A549 (cell line): ENCODE measurements at regions not wholly inside any gene's neighbourhood (a gene's known extent, or its start where the extent isn't known, plus 50 kb on each side); places are given as distances from the start of the nearest gene placed in this dataset.
"Not testable (repeated sequence)": the region's sequence is repeated elsewhere in the genome, so short reads cannot be mapped to it uniquely, and the experiment has no call there.

Source experiments
- ATAC-seq, 2 experiments: fragments of 200-7000 bp in 1 of 2; fragments of >200 bp in 1 of 2; cut with Nextera tagmentation in 1 of 2; cut with Tn5 transposase in 1 of 2; 3 replicates each; pipeline versions ENCODE4 v1.8.0 to v1.9.1; 2018 to 2020; ENCODE audit warnings: mild to moderate bottlenecking in 1 of 2, moderate library complexity in 1 of 2
- CTCF ChIA-PET: fragments of 300-600 bp; sonication (Branson Sonifier 250); formaldehyde crosslinking; extraction: SDS; loops from one replicate; lab custom pipeline; 2021; ENCODE audit warnings: antibody characterized with exemption, inconsistent platforms; lab: Yijun Ruan, JAX
- POLR2A ChIA-PET: fragments of 350-600 bp; formaldehyde crosslinking; extraction: SDS; loops from one replicate; lab custom pipeline; 2021; ENCODE audit warnings: antibody characterized with exemption, inconsistent platforms; lab: Yijun Ruan, JAX
- DNase-seq, 2 experiments: peaks; one replicate each; pipeline versions ENCODE4 v3.0.0 to v3.0.0-alpha.2; 2011 to 2016; ENCODE audit warnings: low read depth in 1 of 2, low spot score in 1 of 2
- FAIRE-seq: peaks from 2 replicates; lab custom pipeline; 2011; peaks lifted over from hg19 to GRCh38; lab: Jason Lieb, UNC
- H3K27ac ChIP-seq, 2 experiments: fragments of >200 bp; sonication (Bioruptor Twin); formaldehyde crosslinking; 3 replicates each; pipeline ENCODE4 v1.5.1; 2016 to 2017
- H3K4me1 ChIP-seq: fragments of >200 bp; sonication (Bioruptor Twin); formaldehyde crosslinking; 3 replicates; pipeline ENCODE4 v1.6.1; 2016
- H3K4me2 ChIP-seq: fragments of >200 bp; sonication (Bioruptor Twin); formaldehyde crosslinking; 3 replicates; pipeline ENCODE4 v1.6.1; 2016
- H3K4me3 ChIP-seq: fragments of >200 bp; sonication (Bioruptor Twin); formaldehyde crosslinking; 3 replicates; pipeline ENCODE4 v1.5.1; 2016
- H3K9me3 ChIP-seq: fragments of >200 bp; sonication (Bioruptor Twin); formaldehyde crosslinking; 3 replicates; pipeline ENCODE4 v1.6.1; 2016
- BHLHE40 ChIP-seq: IDR thresholded peaks from 2 replicates; pipeline ENCODE4 v1.6.1; 2012; ENCODE audit warnings: low read depth, low read length, inconsistent platforms
- CBX8 ChIP-seq: fragments of 200-600 bp; sonication (generic); IDR thresholded peaks from 2 replicates; pipeline ENCODE4 v1.6.1; 2016
- EP300 ChIP-seq, 2 experiments: fragments of >200 bp; sonication (Bioruptor Twin); formaldehyde crosslinking; IDR thresholded peaks; 2 replicates in 1 of 2; 3 replicates in 1 of 2; pipeline ENCODE4 v1.6.1; 2016 to 2017
- ESRRA ChIP-seq: fragments of 150-350 bp; IDR thresholded peaks from 2 replicates; pipeline ENCODE4 v1.6.1; 2014; ENCODE audit warnings: mild to moderate bottlenecking, low read length, borderline replicate concordance
- FOSB ChIP-seq: fragments of 250-450 bp; sonication (Bioruptor Pico); IDR thresholded peaks from 2 replicates; pipeline ENCODE4 v1.5.0; 2020; ENCODE audit warnings: mild to moderate bottlenecking, moderate library complexity
- FOXS1 ChIP-seq: fragments of 250-450 bp; sonication (Bioruptor Pico); IDR thresholded peaks from 2 replicates; pipeline ENCODE4 v1.5.0; 2020; ENCODE audit warnings: mild to moderate bottlenecking, moderate library complexity
- HDAC2 ChIP-seq: fragments of 200-600 bp; sonication (generic); IDR thresholded peaks from 2 replicates; pipeline ENCODE4 v1.6.1; 2016
- HOXA7 ChIP-seq: fragments of 250-450 bp; sonication (Bioruptor Pico); IDR thresholded peaks from 2 replicates; pipeline ENCODE4 v1.5.0; 2020; ENCODE audit warnings: mild to moderate bottlenecking, moderate library complexity
- JUN ChIP-seq, 2 experiments: fragments of >200 bp; sonication (Bioruptor Twin); formaldehyde crosslinking; IDR thresholded peaks; 2 replicates in 1 of 2; 3 replicates in 1 of 2; pipeline ENCODE4 v1.6.1; 2016 to 2017
- KDM1A ChIP-seq: fragments of 200-600 bp; sonication (generic); IDR thresholded peaks from 2 replicates; pipeline ENCODE4 v1.6.1; 2016; ENCODE audit warnings: low read depth, mild to moderate bottlenecking
- KDM5A ChIP-seq: fragments of 200-600 bp; sonication (generic); IDR thresholded peaks from 2 replicates; pipeline ENCODE4 v1.6.1; 2016; ENCODE audit warnings: antibody characterized with exemption, mild to moderate bottlenecking
- MAFK ChIP-seq: fragments of 450-650 bp; IDR thresholded peaks from 2 replicates; pipeline ENCODE4 v1.6.1; 2014; ENCODE audit not compliant: partially characterized antibody
- MAZ ChIP-seq: fragments of 150-350 bp; IDR thresholded peaks from 2 replicates; pipeline ENCODE4 v1.6.1; 2014; ENCODE audit warnings: antibody characterized with exemption, low read depth, low read length, borderline replicate concordance
- NPAS2 ChIP-seq: fragments of 250-450 bp; sonication (Bioruptor Pico); IDR thresholded peaks from 2 replicates; pipeline ENCODE4 v1.8.0; 2022; ENCODE audit warnings: mild to moderate bottlenecking, moderate library complexity, borderline replicate concordance
- NR3C1 ChIP-seq: fragments of >200 bp; sonication (Bioruptor Twin); formaldehyde crosslinking; IDR thresholded peaks from 3 replicates; pipeline ENCODE4 v1.6.1; 2017
- POLR2A ChIP-seq: IDR thresholded peaks from 2 replicates; pipeline ENCODE4 v1.6.1; 2012; ENCODE audit warnings: mild to moderate bottlenecking, low read length
- POLR2AphosphoS2 ChIP-seq: conservative IDR thresholded peaks from 2 replicates; pipeline ENCODE4 v1.6.1; 2012; ENCODE audit warnings: low read length, improper control_type of control experiment, inconsistent platforms
- SMC3 ChIP-seq: fragments of >200 bp; sonication (Bioruptor Twin); formaldehyde crosslinking; IDR thresholded peaks from 3 replicates; pipeline ENCODE4 v1.6.1; 2018; ENCODE audit warnings: inconsistent platforms
- TFCP2L1 ChIP-seq: fragments of 250-450 bp; sonication (Bioruptor Pico); IDR thresholded peaks from 2 replicates; pipeline ENCODE4 v1.5.0; 2021; ENCODE audit warnings: mild to moderate bottlenecking
- ZC3H11A ChIP-seq: fragments of 450-650 bp; IDR thresholded peaks from 2 replicates; pipeline ENCODE4 v1.6.1; 2014; ENCODE audit warnings: antibody characterized with exemption, mild to moderate bottlenecking
- WGBS: methylation state at CpG from one replicate; pipeline ENCODE4 v1.1.6; 2017; ENCODE audit errors: missing lambda C conversion rate; 5-methylcytosine and 5-hydroxymethylcytosine counted together
- TF ChIP-seq, protein P1 (sequence below): fragments of >200 bp; sonication (Bioruptor Twin); formaldehyde crosslinking; IDR thresholded peaks from 3 replicates; pipeline ENCODE4 v1.6.1; 2016
- TF ChIP-seq, protein P2 (sequence below): IDR thresholded peaks from 2 replicates; pipeline ENCODE4 v1.6.1; 2012
- TF ChIP-seq, protein P3 (sequence below): fragments of >200 bp; sonication (Bioruptor Twin); formaldehyde crosslinking; IDR thresholded peaks from 3 replicates; pipeline ENCODE4 v1.5.1; 2016
- TF ChIP-seq, protein P4 (sequence below): fragments of >200 bp; sonication (Bioruptor Twin); formaldehyde crosslinking; IDR thresholded peaks from 2 replicates; pipeline ENCODE4 v1.6.1; 2016
- TF ChIP-seq, protein P5 (sequence below): fragments of 200-600 bp; sonication (generic); IDR thresholded peaks from 2 replicates; pipeline ENCODE4 v1.6.1; 2016; ENCODE audit warnings: antibody characterized with exemption, mild to moderate bottlenecking, moderate library complexity

GRCh38 chr5:158586054-158586453 is 513.7 kb downstream of the EBF1 start:
- DNase-seq: no peak
- no peak for FAIRE-seq
- TF ChIP-seq, protein P1, sequence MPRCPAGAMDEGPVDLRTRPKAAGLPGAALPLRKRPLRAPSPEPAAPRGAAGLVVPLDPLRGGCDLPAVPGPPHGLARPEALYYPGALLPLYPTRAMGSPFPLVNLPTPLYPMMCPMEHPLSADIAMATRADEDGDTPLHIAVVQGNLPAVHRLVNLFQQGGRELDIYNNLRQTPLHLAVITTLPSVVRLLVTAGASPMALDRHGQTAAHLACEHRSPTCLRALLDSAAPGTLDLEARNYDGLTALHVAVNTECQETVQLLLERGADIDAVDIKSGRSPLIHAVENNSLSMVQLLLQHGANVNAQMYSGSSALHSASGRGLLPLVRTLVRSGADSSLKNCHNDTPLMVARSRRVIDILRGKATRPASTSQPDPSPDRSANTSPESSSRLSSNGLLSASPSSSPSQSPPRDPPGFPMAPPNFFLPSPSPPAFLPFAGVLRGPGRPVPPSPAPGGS: no peak
- TF ChIP-seq, protein P2, sequence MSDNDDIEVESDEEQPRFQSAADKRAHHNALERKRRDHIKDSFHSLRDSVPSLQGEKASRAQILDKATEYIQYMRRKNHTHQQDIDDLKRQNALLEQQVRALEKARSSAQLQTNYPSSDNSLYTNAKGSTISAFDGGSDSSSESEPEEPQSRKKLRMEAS: no peak
- TF ChIP-seq ZC3H11A (no peak), POLR2A (no peak), JUN (IDR thresholded peaks at IDR 0.05) (no peak), MAFK (no peak), EP300 (IDR thresholded peaks at IDR 0.05) (no peak), TFCP2L1 (no peak), CBX8 (no peak), HOXA7 (no peak), NPAS2 (no peak), KDM5A (no peak), SMC3 (no peak), POLR2AphosphoS2 (no peak), ESRRA (no peak)
- TF ChIP-seq, protein P3, sequence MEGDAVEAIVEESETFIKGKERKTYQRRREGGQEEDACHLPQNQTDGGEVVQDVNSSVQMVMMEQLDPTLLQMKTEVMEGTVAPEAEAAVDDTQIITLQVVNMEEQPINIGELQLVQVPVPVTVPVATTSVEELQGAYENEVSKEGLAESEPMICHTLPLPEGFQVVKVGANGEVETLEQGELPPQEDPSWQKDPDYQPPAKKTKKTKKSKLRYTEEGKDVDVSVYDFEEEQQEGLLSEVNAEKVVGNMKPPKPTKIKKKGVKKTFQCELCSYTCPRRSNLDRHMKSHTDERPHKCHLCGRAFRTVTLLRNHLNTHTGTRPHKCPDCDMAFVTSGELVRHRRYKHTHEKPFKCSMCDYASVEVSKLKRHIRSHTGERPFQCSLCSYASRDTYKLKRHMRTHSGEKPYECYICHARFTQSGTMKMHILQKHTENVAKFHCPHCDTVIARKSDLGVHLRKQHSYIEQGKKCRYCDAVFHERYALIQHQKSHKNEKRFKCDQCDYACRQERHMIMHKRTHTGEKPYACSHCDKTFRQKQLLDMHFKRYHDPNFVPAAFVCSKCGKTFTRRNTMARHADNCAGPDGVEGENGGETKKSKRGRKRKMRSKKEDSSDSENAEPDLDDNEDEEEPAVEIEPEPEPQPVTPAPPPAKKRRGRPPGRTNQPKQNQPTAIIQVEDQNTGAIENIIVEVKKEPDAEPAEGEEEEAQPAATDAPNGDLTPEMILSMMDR: no peak
- no peaks in the 10 kb centered on the region for H3K9me3 ChIP-seq
- ChIA-PET POLR2A (no interaction called here), CTCF (interaction anchor here (0.5 kb wide), 1 partner anchor 60 kb away, joined by 3 read pairs; no protein-coding TSS in a partner anchor)
- no peak overlapping the region for H3K4me3 ChIP-seq
- no peak for ATAC-seq
- H3K4me2 ChIP-seq: no peak overlapping the region
- H3K4me1 ChIP-seq: no peaks in the 10 kb centered on the region
- H3K27ac ChIP-seq: no peak overlapping the region
- 25% methylated on average over 2 of the region's 2 CpGs for WGBS

DNA sequence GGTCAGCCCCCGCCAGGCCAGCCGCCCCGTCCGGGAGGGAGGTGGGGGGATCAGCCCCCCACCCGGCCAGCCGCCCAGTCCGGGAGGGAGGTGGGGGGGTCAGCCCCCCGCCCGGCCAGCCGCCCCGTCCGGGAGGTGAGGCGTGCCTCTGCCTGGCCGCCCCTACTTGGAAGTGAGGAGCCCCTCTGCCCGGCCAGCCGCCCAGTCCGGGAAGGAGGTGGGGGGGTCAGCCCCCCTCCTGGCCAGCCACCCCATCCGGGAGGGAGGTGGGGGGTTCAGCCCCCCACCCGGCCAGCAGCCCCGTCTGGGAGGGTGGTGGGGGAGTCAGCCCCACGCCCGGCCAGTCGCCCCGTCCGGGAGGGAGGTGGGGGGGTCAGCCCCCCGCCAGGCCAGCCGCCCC is 517.0 kb downstream of the EBF1 start:
- CTCF ChIA-PET, H3K4me3 ChIP-seq, H3K9me3 ChIP-seq, H3K4me1 ChIP-seq, ATAC-seq, H3K27ac ChIP-seq, H3K4me2 ChIP-seq, DNase-seq, POLR2A ChIA-PET, FAIRE-seq: not testable (repeated sequence)
- 100% methylated on average over 1 of the region's 27 CpGs for WGBS

- Histone ChIP-seq H3K4me2 (no peak overlapping the region), H3K9me3 (no peaks in the 10 kb centered on the region), H3K4me1 (no peaks in the 10 kb centered on the region), H3K4me3 (no peak overlapping the region), H3K27ac (no peak overlapping the region)
- 2% methylated on average over 3 of the region's 3 CpGs for WGBS
- DNase-seq (no peak), ATAC-seq (no peak), FAIRE-seq (no peak)
- TF ChIP-seq BHLHE40 (no peak), ZC3H11A (no peak), FOXS1 (CRISPR knock-in tag) (no peak), FOSB (CRISPR knock-in tag) (no peak), KDM5A (no peak), ESRRA (no peak), KDM1A (no peak), NPAS2 (no peak), NR3C1 (no peak), MAZ (no peak), HDAC2 (no peak)
- TF ChIP-seq, protein P4, sequence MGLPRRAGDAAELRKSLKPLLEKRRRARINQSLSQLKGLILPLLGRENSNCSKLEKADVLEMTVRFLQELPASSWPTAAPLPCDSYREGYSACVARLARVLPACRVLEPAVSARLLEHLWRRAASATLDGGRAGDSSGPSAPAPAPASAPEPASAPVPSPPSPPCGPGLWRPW: no peak
- TF ChIP-seq, protein P5, sequence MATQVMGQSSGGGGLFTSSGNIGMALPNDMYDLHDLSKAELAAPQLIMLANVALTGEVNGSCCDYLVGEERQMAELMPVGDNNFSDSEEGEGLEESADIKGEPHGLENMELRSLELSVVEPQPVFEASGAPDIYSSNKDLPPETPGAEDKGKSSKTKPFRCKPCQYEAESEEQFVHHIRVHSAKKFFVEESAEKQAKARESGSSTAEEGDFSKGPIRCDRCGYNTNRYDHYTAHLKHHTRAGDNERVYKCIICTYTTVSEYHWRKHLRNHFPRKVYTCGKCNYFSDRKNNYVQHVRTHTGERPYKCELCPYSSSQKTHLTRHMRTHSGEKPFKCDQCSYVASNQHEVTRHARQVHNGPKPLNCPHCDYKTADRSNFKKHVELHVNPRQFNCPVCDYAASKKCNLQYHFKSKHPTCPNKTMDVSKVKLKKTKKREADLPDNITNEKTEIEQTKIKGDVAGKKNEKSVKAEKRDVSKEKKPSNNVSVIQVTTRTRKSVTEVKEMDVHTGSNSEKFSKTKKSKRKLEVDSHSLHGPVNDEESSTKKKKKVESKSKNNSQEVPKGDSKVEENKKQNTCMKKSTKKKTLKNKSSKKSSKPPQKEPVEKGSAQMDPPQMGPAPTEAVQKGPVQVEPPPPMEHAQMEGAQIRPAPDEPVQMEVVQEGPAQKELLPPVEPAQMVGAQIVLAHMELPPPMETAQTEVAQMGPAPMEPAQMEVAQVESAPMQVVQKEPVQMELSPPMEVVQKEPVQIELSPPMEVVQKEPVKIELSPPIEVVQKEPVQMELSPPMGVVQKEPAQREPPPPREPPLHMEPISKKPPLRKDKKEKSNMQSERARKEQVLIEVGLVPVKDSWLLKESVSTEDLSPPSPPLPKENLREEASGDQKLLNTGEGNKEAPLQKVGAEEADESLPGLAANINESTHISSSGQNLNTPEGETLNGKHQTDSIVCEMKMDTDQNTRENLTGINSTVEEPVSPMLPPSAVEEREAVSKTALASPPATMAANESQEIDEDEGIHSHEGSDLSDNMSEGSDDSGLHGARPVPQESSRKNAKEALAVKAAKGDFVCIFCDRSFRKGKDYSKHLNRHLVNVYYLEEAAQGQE: no peak
- POLR2A ChIA-PET: no interaction called here
- CTCF ChIA-PET: no interaction called here
Measured at GRCh38 chr5:158573829-158574228, 525.9 kb downstream of the EBF1 start.
